K562 (cell line): ENCODE measurements at regions not wholly inside any gene's neighbourhood (a gene's known extent, or its start where the extent isn't known, plus 50 kb on each side); places are given as distances from the start of the nearest gene placed in this dataset.

Experiments
- ATAC-seq: fragments of 200-7000 bp; cut with Tn5 transposase; 3 replicates; pipeline ENCODE4 v1.9.1; 2020; ENCODE audit warnings: moderate library complexity
- BruUV-seq: library from RNA; stranded (reverse); fragments of 400-500 nt; replicated peaks from 2 replicates; lab custom pipeline; 2021; lab: Mats Ljungman, UMichigan
- CTCF ChIA-PET: fragments of 300-600 bp; formaldehyde crosslinking; extraction: SDS; loops from one replicate; lab custom pipeline; 2021; ENCODE audit warnings: low intra/inter-chr PET ratio; lab: Yijun Ruan, JAX
- POLR2A ChIA-PET: fragments of 300-600, 350-650 bp; sonication (Branson Sonifier 250); formaldehyde crosslinking; extraction: SDS; loops from one replicate; lab custom pipeline; 2021; ENCODE audit warnings: antibody characterized with exemption, inconsistent platforms; lab: Yijun Ruan, JAX
- DNase-seq, 4 experiments: peaks; one replicate each; pipeline versions ENCODE4 v3.0.0 to v3.0.0-alpha.2; 2011 to 2018; ENCODE audit warnings: low spot score in 3 of 4, mixed read lengths in 3 of 4; ENCODE audit errors: extremely low read depth in 1 of 4
- FAIRE-seq: peaks from 2 replicates; lab custom pipeline; 2011; peaks lifted over from hg19 to GRCh38; lab: Jason Lieb, UNC
- H2AFZ ChIP-seq: 2 replicates; pipeline ENCODE4 v1.6.0; 2011; ENCODE audit warnings: low read depth, low read length, control low read depth, inconsistent platforms
- H3K27ac ChIP-seq: fragments of 200-600 bp; 3 replicates; pipeline ENCODE4 v1.8.0; 2011; ENCODE audit warnings: low read depth, mild to moderate bottlenecking, control low read depth, inconsistent platforms, low read length, moderate library complexity, mixed read lengths; ENCODE audit errors: extremely low read depth
- H3K27me3 ChIP-seq, 2 experiments: fragments of 300-600 bp in 1 of 2; 2 replicates in 1 of 2; 3 replicates in 1 of 2; pipeline versions ENCODE4 v1.6.0 to v1.8.0; 2011; ENCODE audit warnings: inconsistent platforms in 2 of 2, low read length in 2 of 2, mild to moderate bottlenecking in 1 of 2, mixed read lengths in 1 of 2, moderate library complexity in 1 of 2; ENCODE audit not compliant: control insufficient read depth in 2 of 2, insufficient read depth in 2 of 2
- H3K36me3 ChIP-seq: fragments of 300-600 bp; 3 replicates; pipeline ENCODE4 v1.8.0; 2011; ENCODE audit warnings: mild to moderate bottlenecking, low read length, inconsistent platforms; ENCODE audit not compliant: control insufficient read depth, insufficient read depth
- H3K4me1 ChIP-seq, 2 experiments: fragments of 200-600 bp in 1 of 2; replicated peaks in 1 of 2; 2 replicates in 1 of 2; 3 replicates in 1 of 2; pipeline versions ENCODE4 v1.5.1 to v1.8.0; 2011; ENCODE audit warnings: inconsistent platforms in 2 of 2, low read length in 2 of 2, mild to moderate bottlenecking in 1 of 2, mixed read lengths in 1 of 2, moderate library complexity in 1 of 2; ENCODE audit not compliant: control insufficient read depth in 2 of 2, insufficient read depth in 2 of 2
- H3K4me2 ChIP-seq: 2 replicates; pipeline ENCODE4 v1.6.1; 2011; ENCODE audit warnings: low read length, control low read depth, inconsistent platforms, mixed read lengths; ENCODE audit not compliant: insufficient read depth
- H3K4me3 ChIP-seq: fragments of 200-600 bp; sonication (generic), shearing (Covaris generic); 2 replicates; pipeline ENCODE4 v1.5.1; 2016; ENCODE audit warnings: control low read depth, inconsistent platforms
- H3K79me2 ChIP-seq: fragments of 200-600 bp; 3 replicates; pipeline ENCODE4 v1.8.0; 2011; ENCODE audit warnings: low read length, inconsistent platforms; ENCODE audit not compliant: control insufficient read depth, insufficient read depth
- H3K9ac ChIP-seq, 2 experiments: 2 replicates each; pipeline versions ENCODE4 v1.6.0 to v1.6.1; 2011; ENCODE audit warnings: low read depth in 2 of 2, low read length in 2 of 2, control low read depth in 1 of 2, inconsistent platforms in 1 of 2, mild to moderate bottlenecking in 1 of 2, mixed read lengths in 1 of 2; ENCODE audit not compliant: insufficient read depth in 1 of 2
- H3K9me1 ChIP-seq: one replicate; pipeline ENCODE4 v1.6.0; 2011; ENCODE audit warnings: inconsistent platforms, mild to moderate bottlenecking, low read length, moderate library complexity; ENCODE audit not compliant: control insufficient read depth, insufficient read depth
- H3K9me3 ChIP-seq: replicated peaks from 2 replicates; pipeline ENCODE4 v1.5.1; 2011; ENCODE audit warnings: low read depth, low read length, inconsistent platforms; ENCODE audit not compliant: control insufficient read depth, insufficient read depth
- H4K20me1 ChIP-seq: replicated peaks from 2 replicates; pipeline ENCODE4 v1.6.1; 2011; ENCODE audit warnings: low read length, inconsistent platforms, mixed read lengths; ENCODE audit not compliant: control insufficient read depth, insufficient read depth
- CCNT2 ChIP-seq: IDR thresholded peaks from 2 replicates; pipeline ENCODE4 v1.6.1; 2011; ENCODE audit warnings: borderline replicate concordance, low read depth, mild to moderate bottlenecking, moderate library complexity, mixed read lengths, low read length; ENCODE audit not compliant: insufficient read length; ENCODE audit errors: extremely low read depth
- EGR1 ChIP-seq: fragments of 450-650 bp; conservative IDR thresholded peaks from 2 replicates; pipeline ENCODE4 v1.6.1; 2017; ENCODE audit warnings: mild to moderate bottlenecking
- ZBTB11 ChIP-seq, 3 experiments: fragments of 200-800 bp in 1 of 3; fragments of 250-450 bp in 1 of 3; fragments of 450-650 bp in 1 of 3; sonication (Bioruptor Pico) in 1 of 3; sonication (Bioruptor generic) in 1 of 3; formaldehyde crosslinking in 1 of 3; IDR thresholded peaks; 2 replicates each; pipeline versions ENCODE4 v1.6.1 to v1.8.0; 2016 to 2022; ENCODE audit warnings: mild to moderate bottlenecking in 2 of 3, missing genetic modification characterization in 2 of 3, missing compliant biosample characterization in 1 of 3, moderate library complexity in 1 of 3
- ZNF224 ChIP-seq: sonication (generic); formaldehyde crosslinking; IDR thresholded peaks from 2 replicates; pipeline ENCODE4 v1.8.0; 2022; ENCODE audit warnings: mild to moderate bottlenecking, missing genetic modification reagents
- ZNF551 ChIP-seq: fragments of 250-450 bp; sonication (Bioruptor Pico); IDR thresholded peaks from 2 replicates; pipeline ENCODE4 v1.5.0; 2021; ENCODE audit warnings: mild to moderate bottlenecking, moderate library complexity
- WGBS: fragments of 100-300 bp; shearing (Covaris generic); methylation state at CpG from one replicate; pipeline ENCODE4 v1.1.6; 2016; ENCODE audit warnings: low coverage, mixed read lengths; ENCODE audit not compliant: insufficient coverage; ENCODE audit errors: missing lambda C conversion rate; 5-methylcytosine and 5-hydroxymethylcytosine counted together
- in situ Hi-C: fragments of 300-500 bp; cut with MboI; formaldehyde crosslinking; loops from 4 replicates; pipeline ENCODE4 v1.15.0; 2018; ENCODE audit warnings: inconsistent platforms, mixed read lengths
- intact Hi-C: fragments of 100-400 bp; cut with micrococcal nuclease; formaldehyde crosslinking; loops from 2 replicates; pipeline ENCODE4 v1.14.2; 2022
- TF ChIP-seq, protein P1 (sequence below): sonication (generic); formaldehyde crosslinking; IDR thresholded peaks from 2 replicates; pipeline ENCODE4 v1.8.0; 2022; ENCODE audit warnings: missing genetic modification reagents, mild to moderate bottlenecking, borderline replicate concordance
- TF ChIP-seq, protein P2 (sequence below), 3 experiments: fragments of 200-800 bp in 1 of 3; sonication (Bioruptor generic) in 1 of 3; sonication (generic) in 1 of 3; formaldehyde crosslinking in 1 of 3; IDR thresholded peaks; 2 replicates each; pipeline versions ENCODE4 v1.6.1 to v1.8.0; 2016 to 2022; ENCODE audit warnings: mild to moderate bottlenecking in 2 of 3, missing compliant biosample characterization in 2 of 3, missing genetic modification characterization in 2 of 3, missing genetic modification reagents in 1 of 3

GRCh38 chr6:132907914-132908313 lies 93.5 kb downstream of the RPS12 start:
- POLR2A ChIA-PET, result no interaction called here
- ATAC-seq (no peak), DNase-seq (no peak), FAIRE-seq (no peak)
- Histone ChIP-seq H3K36me3 (no peaks in the 10 kb centered on the region), H2AFZ (no peak overlapping the region)
- 2% methylated on average over 7 of the region's 7 CpGs for WGBS
- TF ChIP-seq, protein P1, sequence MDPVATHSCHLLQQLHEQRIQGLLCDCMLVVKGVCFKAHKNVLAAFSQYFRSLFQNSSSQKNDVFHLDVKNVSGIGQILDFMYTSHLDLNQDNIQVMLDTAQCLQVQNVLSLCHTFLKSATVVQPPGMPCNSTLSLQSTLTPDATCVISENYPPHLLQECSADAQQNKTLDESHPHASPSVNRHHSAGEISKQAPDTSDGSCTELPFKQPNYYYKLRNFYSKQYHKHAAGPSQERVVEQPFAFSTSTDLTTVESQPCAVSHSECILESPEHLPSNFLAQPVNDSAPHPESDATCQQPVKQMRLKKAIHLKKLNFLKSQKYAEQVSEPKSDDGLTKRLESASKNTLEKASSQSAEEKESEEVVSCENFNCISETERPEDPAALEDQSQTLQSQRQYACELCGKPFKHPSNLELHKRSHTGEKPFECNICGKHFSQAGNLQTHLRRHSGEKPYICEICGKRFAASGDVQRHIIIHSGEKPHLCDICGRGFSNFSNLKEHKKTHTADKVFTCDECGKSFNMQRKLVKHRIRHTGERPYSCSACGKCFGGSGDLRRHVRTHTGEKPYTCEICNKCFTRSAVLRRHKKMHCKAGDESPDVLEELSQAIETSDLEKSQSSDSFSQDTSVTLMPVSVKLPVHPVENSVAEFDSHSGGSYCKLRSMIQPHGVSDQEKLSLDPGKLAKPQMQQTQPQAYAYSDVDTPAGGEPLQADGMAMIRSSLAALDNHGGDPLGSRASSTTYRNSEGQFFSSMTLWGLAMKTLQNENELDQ (CRISPR knock-in tag), result no peak
- TF ChIP-seq EGR1, result peak; percentile 30; the same call in 1 of the 2 replicates
- TF ChIP-seq, all 486 proteins: peak for 1
- no peaks in the 10 kb centered on the region for H3K9me1 ChIP-seq
- BruUV-seq, result no TSS peak
- H3K9me3 ChIP-seq, result no peaks in the 10 kb centered on the region
- in situ Hi-C loops (no loop called here), intact Hi-C loops (no loop called here)
- no peak overlapping the region for H3K9ac ChIP-seq
- H3K4me3 ChIP-seq, result no peak overlapping the region
- H3K4me1 ChIP-seq, result no peaks in the 10 kb centered on the region
- no peaks in the 10 kb centered on the region for H4K20me1 ChIP-seq
- no peak overlapping the region for H3K27ac ChIP-seq
- H3K79me2 ChIP-seq, result no peaks in the 10 kb centered on the region
- H3K4me2 ChIP-seq, result no peak overlapping the region
- H3K27me3 ChIP-seq, result peaks cover 5 to 8% of the 10 kb centered on the region in 2 experiments; a peak in 3 of 5 replicates
- CTCF ChIA-PET, result no interaction called here

DNA sequence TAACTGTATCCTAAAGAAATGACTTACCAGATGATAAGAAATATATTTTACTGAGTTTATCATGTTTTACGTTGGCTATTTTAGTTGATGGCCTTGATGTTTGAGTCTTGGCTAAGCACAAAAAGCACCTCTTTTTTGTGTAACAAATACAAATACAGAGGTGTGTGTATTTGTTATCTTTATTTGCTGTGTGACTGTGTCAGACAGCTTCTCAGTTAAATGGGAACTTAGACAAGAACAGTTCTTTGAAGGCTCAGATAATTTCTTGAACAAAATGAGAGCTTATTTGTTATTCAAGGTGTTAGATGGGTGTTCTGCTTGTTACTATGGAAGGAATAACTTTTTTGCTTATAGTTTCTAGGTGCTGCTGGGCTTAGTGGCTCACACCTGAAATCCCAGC lies 95.4 kb downstream of the RPS12 start:
- no peak overlapping the region for H2AFZ ChIP-seq
- H4K20me1 ChIP-seq, result no peaks in the 10 kb centered on the region
- intact Hi-C loops (no loop called here), in situ Hi-C loops (no loop called here)
- no TSS peak for BruUV-seq
- no peak overlapping the region for H3K27ac ChIP-seq
- ATAC-seq (no peak), DNase-seq (no peak), FAIRE-seq (no peak)
- 0% methylated on average over 1 of the region's 1 CpG for WGBS
- H3K9ac ChIP-seq, result no peak overlapping the region
- peaks cover 5% of the 10 kb centered on the region in 2 experiments; a peak in 3 of 5 replicates for H3K27me3 ChIP-seq
- no peaks in the 10 kb centered on the region for H3K9me1 ChIP-seq
- no peak overlapping the region for H3K4me3 ChIP-seq
- H3K79me2 ChIP-seq, result no peaks in the 10 kb centered on the region
- POLR2A ChIA-PET, result no interaction called here
- H3K4me1 ChIP-seq, result no peaks in the 10 kb centered on the region
- CTCF ChIA-PET, result no interaction called here
- H3K9me3 ChIP-seq, result no peaks in the 10 kb centered on the region
- no peaks in the 10 kb centered on the region for H3K36me3 ChIP-seq
- H3K4me2 ChIP-seq, result no peak overlapping the region
- TF ChIP-seq ZBTB11 (CRISPR knock-in tag; IDR thresholded peaks at IDR 0.05), result no peak
- TF ChIP-seq ZNF224 (CRISPR knock-in tag), result no peak
- TF ChIP-seq, protein P2, sequence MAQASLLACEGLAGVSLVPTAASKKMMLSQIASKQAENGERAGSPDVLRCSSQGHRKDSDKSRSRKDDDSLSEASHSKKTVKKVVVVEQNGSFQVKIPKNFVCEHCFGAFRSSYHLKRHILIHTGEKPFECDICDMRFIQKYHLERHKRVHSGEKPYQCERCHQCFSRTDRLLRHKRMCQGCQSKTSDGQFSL (CRISPR knock-in tag; IDR thresholded peaks at IDR 0.05), result no peak
- TF ChIP-seq, protein P2 (tag; IDR thresholded peaks at IDR 0.05), result no peak
- TF ChIP-seq CCNT2, result no peak
- TF ChIP-seq ZNF551 (CRISPR knock-in tag), result no peak
